SW 1271 (cell line): ENCODE measurements at regions not wholly inside any gene's neighbourhood (a gene's known extent, or its start where the extent isn't known, plus 50 kb on each side); places are given as distances from the start of the nearest gene placed in this dataset.

Source experiments
- DNase-seq, 2 experiments: peaks; one replicate each; lab custom pipeline; 2025; lab: John Stamatoyannopoulos, UW

DNA sequence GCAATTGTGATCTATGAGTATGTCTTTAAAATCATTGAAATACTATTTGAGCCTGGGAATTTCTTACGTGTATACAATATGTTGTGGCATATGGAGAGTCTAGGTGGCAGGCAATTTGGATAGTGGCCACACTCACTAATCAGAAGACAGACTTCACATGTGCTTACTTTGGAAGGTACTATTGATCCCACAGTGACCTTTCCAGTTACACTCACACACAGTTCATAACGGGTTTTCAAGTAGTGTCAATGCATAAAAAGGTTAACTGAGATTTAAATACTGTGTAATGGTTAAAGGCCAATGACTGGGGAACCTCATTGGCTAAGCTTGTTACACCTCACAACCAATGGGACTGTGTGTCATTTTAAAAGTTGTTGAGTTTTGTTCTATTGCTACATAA, 783.2 kb downstream of the RPA4 start:
- DNase-seq, result no peak

DNA sequence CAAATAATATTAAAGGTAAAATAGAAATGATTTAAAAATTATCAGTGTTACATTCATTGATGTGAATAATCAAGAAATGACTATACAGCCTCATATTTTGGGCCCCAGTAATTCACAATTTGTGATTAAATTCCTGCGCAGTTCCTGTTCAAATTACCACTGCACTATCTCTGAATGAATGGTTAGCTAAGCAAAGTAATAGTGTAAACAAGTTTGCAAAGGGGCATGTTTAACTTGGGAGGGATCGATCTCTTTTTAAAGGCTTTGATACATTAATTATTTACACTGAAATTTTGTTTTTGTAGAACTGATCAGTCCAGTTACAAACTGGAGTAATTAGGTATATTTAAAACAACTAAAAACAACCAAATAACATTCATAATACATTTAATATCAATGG, 784.4 kb downstream of the RPA4 start:
- no peak for DNase-seq

DNA sequence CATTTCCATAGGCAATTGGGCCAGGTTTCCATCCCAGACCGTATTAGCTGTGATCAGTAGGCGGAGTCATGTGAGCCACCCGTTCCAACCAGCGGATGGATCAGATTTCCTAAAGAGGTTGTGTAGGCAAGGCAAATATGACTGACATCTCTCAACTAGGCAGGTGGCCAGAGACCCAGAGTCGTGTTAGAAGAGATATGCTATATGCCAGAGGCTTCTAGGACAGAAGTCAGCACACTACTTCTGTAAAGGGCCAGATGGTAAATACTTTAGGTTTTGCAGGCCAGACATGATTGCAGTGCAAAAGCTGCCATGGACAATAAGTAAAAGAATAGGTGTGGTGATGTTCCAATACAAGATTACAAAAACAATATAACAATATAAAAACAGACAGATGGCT, 788.4 kb downstream of the RPA4 start:
- DNase-seq, result no peak

DNA sequence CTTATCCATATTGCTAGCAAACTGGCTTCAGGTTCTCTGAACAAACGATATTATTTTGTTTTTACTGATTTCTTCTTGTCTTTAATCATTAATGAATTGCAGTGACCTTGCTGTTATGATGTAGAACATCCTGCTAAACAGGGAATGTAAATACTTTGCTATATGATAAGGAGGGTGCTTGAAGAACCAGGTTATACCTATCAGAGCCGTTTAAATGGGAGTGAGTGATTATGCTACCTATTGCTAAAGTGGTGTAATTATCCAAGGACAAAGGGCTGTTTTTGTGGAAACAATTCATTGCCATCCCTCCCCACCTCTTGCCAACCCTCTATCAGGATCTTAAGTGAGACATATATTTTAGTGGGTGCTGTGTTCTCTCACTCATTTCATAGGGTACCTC, 788.9 kb downstream of the RPA4 start:
- no peak for DNase-seq

DNA sequence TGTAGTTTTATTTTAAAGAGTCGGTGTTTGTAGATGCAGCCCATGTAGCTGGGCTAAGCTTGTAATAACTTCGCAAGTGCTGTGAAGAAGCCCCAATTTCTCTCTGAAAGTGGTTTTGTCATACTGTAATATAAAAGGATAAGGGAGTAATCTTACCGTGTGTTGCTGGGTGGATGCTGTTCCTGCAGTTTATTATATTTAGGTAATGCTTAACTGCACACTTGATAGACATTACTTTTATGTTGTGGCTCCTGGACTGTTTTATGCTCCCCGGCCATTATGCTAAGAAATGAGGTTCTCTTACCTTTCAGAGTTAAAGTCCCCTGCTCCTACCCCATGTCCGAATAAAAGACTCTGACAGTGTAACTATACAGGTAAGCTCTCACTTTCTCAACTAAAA, 789.4 kb downstream of the RPA4 start:
- no peak for DNase-seq

DNA sequence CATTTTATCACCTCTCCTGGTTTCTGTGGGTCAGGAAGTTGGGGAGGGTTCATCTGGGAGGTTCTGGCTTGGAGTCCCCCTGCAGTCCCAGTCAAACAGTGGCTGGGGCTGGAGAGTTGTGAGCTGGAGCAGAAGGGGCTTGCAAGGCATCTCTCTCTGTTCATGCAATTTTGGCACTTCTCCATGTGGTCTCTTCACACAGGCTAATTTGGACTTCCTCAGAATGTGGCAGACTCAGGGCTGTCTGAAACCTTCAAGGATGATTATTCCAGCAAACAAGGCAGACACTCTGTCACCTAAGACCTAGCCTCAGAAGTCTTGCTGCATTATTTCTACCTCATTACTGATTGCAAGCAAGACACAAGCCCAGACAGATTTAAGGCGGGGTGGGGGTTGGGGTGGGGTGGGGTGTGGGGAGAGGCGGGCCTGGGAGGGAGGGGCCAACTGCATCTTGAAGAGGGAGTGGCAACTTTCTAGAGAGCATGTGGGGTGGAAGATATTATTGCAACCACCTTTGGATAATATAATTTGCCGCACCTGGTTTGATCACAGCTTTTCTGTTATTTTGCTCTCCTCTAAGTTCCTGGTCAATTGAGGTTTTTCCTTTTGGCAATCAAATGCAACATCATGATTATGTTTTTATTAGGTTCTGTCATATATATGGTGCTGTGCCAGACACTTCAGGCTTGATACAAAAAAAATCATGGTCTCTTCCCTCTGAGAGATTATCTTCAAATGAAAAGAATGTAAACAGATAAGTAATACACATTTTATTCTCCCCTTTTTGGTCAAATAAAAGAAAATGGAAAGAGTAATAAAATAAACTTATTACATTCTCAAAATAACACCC, 799.5 kb downstream of the RPA4 start:
- DNase-seq, result no peak

DNA sequence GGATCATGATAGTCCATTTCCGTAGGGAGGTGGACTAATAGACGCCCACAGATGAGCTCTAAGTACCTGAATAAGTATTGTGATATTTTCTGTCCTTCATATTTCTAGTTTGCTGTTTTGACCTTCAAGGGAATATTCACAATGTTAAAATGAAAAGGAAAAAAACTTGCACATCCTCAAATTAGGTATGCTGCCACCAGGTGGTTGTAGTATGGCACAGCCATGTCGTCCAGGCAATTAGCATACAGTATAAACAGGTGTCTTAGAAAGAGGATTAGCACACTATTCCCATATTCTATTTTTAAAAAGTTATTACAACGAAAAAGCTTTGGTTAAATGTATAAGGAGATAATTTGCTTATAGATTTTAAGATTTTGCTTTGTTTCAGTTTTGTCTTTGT, 802.0 kb downstream of the RPA4 start:
- peak in 1 of 2 experiments; percentile 1 for DNase-seq

DNA sequence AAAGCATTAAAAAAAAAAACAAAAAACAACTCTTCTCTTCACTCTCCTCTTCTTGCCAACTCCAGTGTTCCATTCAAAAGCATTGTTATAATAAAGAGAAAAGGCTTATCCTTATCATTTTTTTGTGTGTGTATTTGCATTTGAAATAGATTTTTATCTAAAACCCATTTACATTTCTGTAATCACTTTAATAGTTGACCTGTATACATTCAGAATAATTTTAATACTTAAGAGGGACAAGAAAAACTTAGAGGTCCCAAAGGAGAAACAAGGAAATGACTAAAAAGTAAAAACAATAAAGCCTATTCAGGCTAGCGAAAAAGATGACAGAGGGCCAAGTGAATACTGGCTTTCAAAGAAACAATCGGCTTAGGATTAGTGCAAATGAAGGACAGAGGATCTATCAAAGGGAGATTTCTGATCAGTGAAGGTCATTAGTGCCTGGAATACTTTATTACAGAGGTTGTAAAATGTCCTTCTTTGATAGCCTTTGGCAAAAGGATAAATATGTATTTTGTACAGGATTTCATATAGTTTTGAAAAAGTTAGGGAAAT, 808.3 kb downstream of the RPA4 start:
- DNase-seq, result no peak

DNA sequence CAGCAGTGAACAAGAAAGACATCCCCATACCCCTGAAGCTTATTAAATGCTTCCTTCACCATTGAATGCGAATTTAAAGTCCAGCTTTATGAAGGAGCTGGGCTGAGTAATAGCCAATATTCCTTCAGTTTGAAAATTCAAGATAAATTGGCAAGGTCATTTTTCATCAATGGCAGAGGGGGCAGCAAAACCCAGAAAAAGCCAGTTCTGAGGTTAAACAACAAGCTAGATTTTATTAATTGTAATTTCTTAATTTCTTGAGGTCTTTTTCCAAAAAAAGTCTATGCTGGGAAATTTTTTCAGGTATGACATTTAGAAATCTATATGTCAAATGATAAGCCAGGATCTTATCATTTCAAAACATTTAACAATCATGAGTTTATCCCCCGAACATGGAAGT, 808.9 kb downstream of the RPA4 start:
- DNase-seq, result no peak

DNA sequence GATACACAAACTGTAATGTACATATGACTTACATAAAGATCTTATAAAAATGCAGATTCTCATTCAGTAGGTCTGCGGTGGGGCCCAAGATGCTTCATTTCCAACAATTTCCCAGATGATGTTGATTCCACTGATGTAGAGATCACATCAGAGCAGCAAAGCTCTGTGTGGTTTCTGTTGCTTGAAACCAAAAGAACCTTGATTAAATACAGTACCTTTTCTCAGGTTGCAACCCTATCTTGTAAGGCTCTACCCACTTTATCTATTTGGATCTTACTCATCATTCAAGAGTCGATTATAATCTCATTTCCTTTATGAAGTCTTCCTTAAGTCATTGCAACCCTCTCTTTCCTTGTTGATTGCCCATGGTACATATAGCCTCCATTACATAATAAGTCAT, 816.8 kb downstream of the RPA4 start:
- no peak for DNase-seq

DNA sequence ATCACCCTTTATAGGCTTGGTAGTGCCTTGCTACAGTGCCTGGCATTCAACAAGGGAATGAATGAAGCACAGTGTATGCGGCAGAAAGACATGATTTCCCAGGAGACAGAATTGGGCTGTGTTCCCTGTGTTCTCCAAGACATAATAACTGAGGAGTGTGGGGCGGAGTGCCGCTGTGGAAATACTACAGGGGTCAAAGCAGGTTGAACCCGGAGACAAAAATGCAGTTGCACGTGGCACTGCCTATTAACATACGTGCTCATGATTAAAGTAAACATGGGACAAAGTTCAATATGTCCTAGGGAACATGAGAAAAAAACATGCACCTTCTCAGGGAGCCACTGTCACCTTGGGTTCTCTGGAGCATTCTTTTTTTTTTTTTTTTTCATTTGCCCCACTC, 820.8 kb downstream of the RPA4 start:
- no peak for DNase-seq

DNA sequence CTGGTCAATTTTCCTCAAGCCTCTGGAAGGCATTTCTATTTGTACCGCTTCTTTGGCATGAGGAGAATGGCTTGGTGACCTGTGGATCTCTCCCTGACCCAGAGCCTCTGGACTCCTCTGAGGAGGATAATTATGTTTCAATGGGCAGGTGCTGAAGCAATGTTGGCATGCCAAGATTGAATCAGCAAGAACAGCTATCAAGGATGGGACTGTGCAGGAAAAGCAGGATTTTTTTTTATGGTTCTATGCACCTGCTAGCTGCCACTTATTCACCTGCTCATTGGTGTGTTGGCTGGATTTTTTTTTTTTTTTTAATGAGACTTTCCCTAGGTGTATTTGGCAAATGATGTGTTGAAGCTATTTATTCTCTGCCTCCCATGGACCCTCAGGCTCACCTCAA, 821.2 kb downstream of the RPA4 start:
- no peak for DNase-seq

DNA sequence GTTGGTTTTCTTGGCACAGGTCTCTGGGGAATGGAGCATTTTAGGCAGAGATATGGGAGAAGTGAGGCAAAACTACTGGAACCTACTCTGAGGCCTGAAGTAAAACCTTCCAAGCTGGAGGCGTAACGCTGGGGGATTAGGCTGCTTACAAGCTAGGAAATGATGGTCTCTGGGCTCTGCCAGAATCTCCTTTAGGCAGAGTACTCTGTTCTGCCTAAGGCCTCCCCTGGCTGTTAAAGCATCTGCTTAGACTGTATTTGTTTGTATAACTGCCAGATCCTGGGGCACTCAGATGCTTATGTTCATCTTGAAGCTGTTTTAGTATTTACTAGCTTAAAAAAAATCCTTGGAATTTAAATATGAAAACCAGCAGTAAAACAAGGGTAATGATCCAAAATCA, 822.2 kb downstream of the RPA4 start:
- no peak for DNase-seq

DNA sequence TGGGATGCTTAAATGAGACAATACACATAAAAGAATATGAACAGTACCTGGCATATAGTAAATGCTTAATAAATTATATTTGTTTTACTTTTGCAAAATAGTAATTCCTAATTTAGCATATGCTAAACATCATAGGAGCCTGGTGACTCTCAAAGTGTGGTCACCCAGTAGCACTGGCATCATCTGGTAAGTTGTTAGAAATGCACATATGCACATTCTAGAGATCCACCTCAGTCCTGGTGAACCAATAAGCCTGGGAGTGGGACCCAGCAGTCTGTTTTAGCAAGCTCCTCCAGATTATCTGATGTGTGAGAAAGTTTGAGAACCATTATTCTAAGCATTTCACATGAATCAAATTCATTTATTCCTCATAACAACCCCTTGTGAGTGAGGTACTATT, 830.4 kb downstream of the RPA4 start:
- DNase-seq, result no peak

DNA sequence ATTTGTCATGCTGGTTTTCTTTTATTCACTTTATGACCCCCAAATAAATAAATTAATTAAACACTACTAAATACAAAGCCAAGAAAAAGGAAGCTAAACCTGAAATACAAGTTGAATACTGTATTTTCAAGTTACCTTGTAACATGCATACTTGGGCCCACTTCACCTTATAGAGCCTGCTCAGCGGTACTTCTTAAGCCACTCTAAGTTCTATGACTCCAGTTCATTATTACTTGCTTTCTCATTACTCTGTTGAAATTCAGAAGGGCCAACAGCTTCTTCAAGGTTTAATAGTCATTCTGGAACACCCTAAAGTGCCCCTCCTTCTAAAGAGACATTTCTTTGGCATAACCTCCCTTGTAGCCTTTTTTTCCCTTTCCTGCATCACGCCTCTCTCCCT, 844.5 kb downstream of the RPA4 start:
- DNase-seq, result no peak

DNA sequence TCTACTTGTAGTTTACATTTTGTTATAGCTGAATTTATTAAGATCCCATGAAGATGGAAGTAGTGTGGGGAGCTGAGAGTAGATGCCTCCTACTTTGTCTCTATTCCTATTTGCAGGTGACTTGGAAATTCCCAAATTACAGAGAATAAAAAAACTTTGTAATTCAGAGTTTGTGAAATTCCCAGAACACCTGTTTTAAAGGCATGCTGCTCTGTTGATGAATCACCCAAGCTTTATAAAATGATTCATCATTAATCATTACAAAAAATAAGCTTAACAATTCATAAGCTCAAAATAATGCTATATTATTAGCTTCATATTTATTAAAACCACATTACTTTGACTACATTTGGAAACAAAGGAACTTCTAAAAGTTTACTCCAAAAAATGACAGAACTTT, 856.3 kb downstream of the RPA4 start:
- DNase-seq, result no peak

DNA sequence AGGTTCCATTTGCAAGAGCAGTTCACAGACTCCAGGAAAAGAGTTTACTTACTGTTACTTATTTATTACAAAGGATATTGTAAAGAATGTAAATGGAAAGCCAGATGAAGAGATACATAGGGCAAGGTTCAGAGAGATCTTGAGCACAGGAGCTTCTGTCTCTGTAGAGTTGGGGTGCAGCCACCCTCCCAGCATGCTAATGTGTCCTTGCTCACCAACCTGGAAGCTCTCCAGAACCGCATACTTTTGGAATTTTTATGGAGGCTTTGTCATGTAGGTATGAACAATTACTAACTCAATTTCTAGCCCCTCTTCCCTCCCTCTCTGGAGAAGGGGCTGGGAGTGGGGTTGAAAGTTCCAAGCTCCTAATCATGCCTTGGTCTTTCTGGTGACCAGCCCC, 857.2 kb downstream of the RPA4 start:
- DNase-seq, result no peak

DNA sequence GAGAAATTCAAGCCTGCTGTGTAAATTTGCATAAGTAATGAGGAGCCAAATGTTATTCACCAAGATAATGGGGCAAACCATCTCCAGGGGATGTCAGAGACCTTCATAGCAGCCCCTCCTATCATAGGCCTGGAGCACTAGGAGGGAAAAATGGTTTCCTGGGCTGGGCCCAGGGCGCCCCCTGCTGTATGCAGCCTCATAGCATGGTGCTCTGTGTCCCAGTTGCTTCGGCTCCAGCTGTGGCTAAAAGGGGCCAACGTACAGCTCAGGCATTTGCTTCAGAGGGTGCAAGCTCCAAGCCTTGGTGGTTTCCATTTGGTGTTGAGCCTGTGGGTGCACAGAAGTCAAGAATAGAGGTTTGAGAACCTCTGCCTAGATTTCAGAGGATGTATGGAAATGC, 859.3 kb downstream of the RPA4 start:
- no peak for DNase-seq

DNA sequence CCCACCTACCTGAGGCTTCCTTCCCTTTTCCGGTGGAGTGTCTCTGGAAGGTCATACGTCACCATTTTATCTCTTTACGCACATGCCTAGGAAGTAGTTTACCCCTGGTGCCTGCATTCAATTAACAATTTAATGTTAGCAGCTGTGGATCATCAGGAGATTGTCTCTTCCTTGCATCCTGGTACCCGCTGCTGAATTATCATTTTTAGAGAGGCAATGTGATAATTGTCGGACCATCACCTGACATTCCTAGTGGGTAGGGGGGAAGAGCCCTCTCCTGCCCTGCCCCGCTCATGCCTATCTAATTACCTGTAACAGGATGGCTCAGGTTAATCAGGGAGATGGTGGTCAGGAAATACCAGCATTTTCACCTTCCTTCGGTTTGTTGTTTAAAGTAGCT, 863.6 kb downstream of the RPA4 start:
- no peak for DNase-seq

DNA sequence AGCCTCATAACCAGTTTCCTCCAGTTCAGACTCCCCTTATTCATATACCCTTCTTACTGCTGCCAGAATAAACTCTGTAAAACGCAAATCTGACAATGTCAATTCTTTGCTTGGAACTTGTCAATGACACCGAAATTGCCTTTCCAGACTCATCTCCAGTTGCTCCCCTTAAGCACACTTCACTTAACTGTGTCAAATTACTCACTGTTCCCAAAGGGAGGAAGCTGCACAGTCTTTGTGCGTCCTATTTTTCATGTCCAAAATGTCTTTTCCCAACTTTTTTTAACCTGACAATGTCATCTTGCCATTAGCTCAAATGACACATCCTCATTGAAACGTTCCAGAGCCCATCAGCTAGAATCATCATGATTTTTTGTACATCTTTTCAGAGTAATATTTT, 867.3 kb downstream of the RPA4 start:
- no peak for DNase-seq

DNA sequence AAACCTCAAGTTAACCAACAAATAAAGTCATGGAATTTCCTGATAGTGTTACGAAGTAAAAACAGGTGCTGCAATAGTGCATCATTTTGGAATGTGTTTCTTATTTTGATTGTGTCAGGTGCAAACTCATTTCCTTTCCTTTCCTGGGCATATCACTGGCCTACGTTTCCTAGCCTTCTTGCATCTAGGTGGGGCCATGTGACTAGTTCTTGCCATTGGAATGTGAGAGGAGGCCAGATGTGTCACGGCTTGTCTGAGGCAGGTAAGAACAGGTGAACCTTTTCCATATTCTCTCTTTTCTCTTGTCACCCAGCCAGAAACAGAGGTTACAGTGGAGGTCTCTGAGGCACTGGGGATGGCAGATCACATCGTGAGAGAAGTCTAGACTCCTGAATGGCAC, 868.0 kb downstream of the RPA4 start:
- DNase-seq, result no peak

DNA sequence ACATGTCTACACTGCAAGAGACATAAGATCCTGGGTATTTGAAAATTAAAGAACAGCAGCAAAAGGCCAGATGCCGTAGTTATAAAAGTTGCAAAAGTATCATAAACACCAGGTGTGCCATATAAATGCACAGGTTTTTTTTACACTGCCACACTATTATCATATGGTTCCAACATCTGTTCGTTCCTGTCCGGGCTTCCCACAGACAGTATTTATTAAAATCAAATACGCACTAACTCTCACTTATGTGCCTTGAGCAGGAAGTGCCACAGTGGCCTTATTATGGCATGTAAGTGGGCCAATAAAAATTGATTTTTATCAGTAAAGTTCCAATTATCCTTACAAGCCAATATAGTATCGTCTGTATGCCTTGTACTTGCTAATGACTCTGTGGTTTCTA, 873.2 kb downstream of the RPA4 start:
- DNase-seq, result no peak

DNA sequence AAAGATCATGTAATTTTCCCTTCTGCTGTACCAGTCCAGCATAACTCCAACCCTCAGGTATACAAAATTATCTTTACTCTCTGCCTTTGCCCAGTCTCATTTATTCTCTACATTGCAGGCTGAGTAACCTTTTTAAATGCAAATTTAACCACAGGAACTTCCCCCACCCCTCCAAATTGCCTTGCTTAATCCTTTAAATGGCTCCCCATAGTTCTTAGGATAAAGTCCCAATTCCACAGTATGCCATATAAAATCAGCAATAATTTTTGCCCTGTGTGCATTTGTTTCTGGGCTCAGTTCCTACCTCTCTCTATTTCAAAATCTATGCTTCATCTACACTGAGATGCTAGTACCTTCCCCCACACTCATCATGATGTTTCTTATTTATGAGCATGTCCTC, 879.7 kb downstream of the RPA4 start:
- no peak for DNase-seq

DNA sequence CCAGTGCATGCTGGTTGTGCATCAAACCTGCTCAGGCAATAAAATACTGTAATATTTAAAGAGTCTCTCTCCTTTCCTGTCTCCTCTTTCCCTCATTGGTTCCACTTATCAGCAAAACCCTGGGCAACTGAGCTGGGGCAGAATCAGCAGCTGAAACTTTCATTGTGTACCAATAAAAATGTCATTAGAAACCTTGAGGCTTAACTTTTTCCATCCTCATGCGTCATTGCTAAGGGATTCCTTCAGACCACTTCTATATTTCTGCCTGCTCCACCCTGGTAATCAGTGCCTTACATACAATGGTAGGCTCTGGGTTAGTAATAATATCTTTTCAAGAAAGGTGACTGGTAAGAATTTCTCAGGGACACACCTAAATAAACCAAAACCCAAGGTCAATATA, 880.3 kb downstream of the RPA4 start:
- no peak for DNase-seq
